B cell (primary cell): ENCODE measurements at regions not wholly inside any gene's neighbourhood (a gene's known extent, or its start where the extent isn't known, plus 50 kb on each side); places are given as distances from the start of the nearest gene placed in this dataset.

Experiments
- ATAC-seq: fragments of 200-7000 bp; cut with Tn5 transposase; one replicate; pipeline ENCODE4 v1.10.0; 2021; ENCODE audit warnings: low read depth, mild to moderate bottlenecking, moderate number of reproducible peaks, moderate library complexity
- CTCF ChIA-PET: fragments of 350-600 bp; sonication (Branson Sonifier 250); formaldehyde crosslinking; loops from one replicate; lab custom pipeline; 2021; ENCODE audit warnings: antibody characterized with exemption, inconsistent platforms; lab: Charles Lee
- POLR2A ChIA-PET: fragments of 350-600 bp; sonication (Branson Sonifier 250); formaldehyde crosslinking; loops from one replicate; lab custom pipeline; 2021; ENCODE audit warnings: antibody characterized with exemption; lab: Charles Lee
- DNase-seq: peaks from one replicate; pipeline ENCODE4 v3.0.0; 2013
- H2AFZ ChIP-seq: 2 replicates; pipeline ENCODE4 v1.6.1; 2012; ENCODE audit warnings: mild to moderate bottlenecking, low read depth, low read length; ENCODE audit not compliant: insufficient read depth, poor library complexity, severe bottlenecking
- H3K27ac ChIP-seq, 2 donors: 1 replicate in 1 of 2; 2 replicates in 1 of 2; pipeline ENCODE4 v1.5.1; 2012 to 2013; ENCODE audit warnings: low read length in 2 of 2, mild to moderate bottlenecking in 2 of 2, moderate library complexity in 1 of 2
- H3K27me3 ChIP-seq, 4 experiments: fragments of 200-600 bp in 1 of 4; sonication (generic) in 1 of 4; replicated peaks in 1 of 4; 1 replicate in 2 of 4; 2 replicates in 2 of 4; pipeline versions ENCODE4 v1.6.1 to v1.7.0; 2013 to 2016; ENCODE audit warnings: low read length in 3 of 4, mild to moderate bottlenecking in 2 of 4, mixed read lengths in 1 of 4, moderate library complexity in 1 of 4; ENCODE audit not compliant: insufficient read depth in 4 of 4, control insufficient read depth in 3 of 4; ENCODE audit errors: control extremely low read depth in 1 of 4
- H3K36me3 ChIP-seq, 2 experiments: replicated peaks in 1 of 2; 1 replicate in 1 of 2; 2 replicates in 1 of 2; pipeline versions ENCODE4 v1.6.1 to v1.7.1; 2013; ENCODE audit warnings: low read length in 1 of 2; ENCODE audit not compliant: insufficient read depth in 2 of 2, control insufficient read depth in 1 of 2; ENCODE audit errors: control extremely low read depth in 1 of 2, extremely low read depth in 1 of 2
- H3K4me1 ChIP-seq, 2 donors: fragments of 200-600 bp in 1 of 2; sonication (generic) in 1 of 2; 1 replicate in 1 of 2; 2 replicates in 1 of 2; pipeline versions ENCODE4 v1.5.1 to v1.6.1; 2013 to 2017; ENCODE audit warnings: low read length in 2 of 2; ENCODE audit not compliant: control insufficient read depth in 2 of 2, insufficient read depth in 2 of 2
- H3K4me2 ChIP-seq: replicated peaks from 2 replicates; pipeline ENCODE3; 2012; ENCODE audit warnings: mild to moderate bottlenecking, low read depth, low read length; ENCODE audit not compliant: poor library complexity, severe bottlenecking
- H3K4me3 ChIP-seq, 5 experiments: fragments of 200-600 bp in 1 of 5; sonication (generic) in 1 of 5; 1 replicate in 3 of 5; 2 replicates in 2 of 5; pipeline versions ENCODE4 v1.5.1 to v1.7.0; 2011 to 2016; ENCODE audit warnings: low read length in 4 of 5, mild to moderate bottlenecking in 4 of 5, low read depth in 2 of 5, control low read depth in 1 of 5, moderate library complexity in 1 of 5; ENCODE audit not compliant: insufficient read depth in 1 of 5; ENCODE audit errors: control extremely low read depth in 1 of 5, extremely low read depth in 1 of 5
- H3K79me2 ChIP-seq: fragments of 200-600 bp; sonication (generic); one replicate; pipeline ENCODE4 v1.6.0; 2016; ENCODE audit warnings: low read length; ENCODE audit not compliant: control insufficient read depth, insufficient read depth
- H3K9ac ChIP-seq: fragments of 200-600 bp; sonication (generic); 2 replicates; pipeline ENCODE4 v1.6.1; 2017; ENCODE audit warnings: mild to moderate bottlenecking, low read length, moderate library complexity
- H3K9me3 ChIP-seq, 3 donors: one replicate each; pipeline versions ENCODE4 v1.6.1 to v1.7.1; 2013; ENCODE audit warnings: low read length in 2 of 3; ENCODE audit not compliant: control insufficient read depth in 2 of 3, insufficient read depth in 1 of 3; ENCODE audit errors: control extremely low read depth in 1 of 3
- H4K20me1 ChIP-seq: 2 replicates; pipeline ENCODE4 v1.6.0; 2012; ENCODE audit warnings: mild to moderate bottlenecking, low read length; ENCODE audit not compliant: insufficient read depth, control insufficient read depth, poor library complexity, severe bottlenecking
- H3K27ac Mint-ChIP-seq: one replicate; pipeline ENCODE4 v1.8.0; 2021; ENCODE audit warnings: mixed read lengths
- H3K27me3 Mint-ChIP-seq: one replicate; pipeline ENCODE4 v1.8.0; 2021; ENCODE audit warnings: mixed read lengths
- H3K4me1 Mint-ChIP-seq: one replicate; pipeline ENCODE4 v1.8.0; 2021; ENCODE audit warnings: mixed read lengths
- H3K4me3 Mint-ChIP-seq: one replicate; pipeline ENCODE4 v1.8.0; 2021; ENCODE audit warnings: mixed read lengths
- H3K9me3 Mint-ChIP-seq: one replicate; pipeline ENCODE4 v1.8.0; 2022; ENCODE audit warnings: mixed read lengths; ENCODE audit not compliant: insufficient read depth
- CTCF ChIP-seq: fragments of 200-600 bp; IDR thresholded peaks from one replicate; pipeline ENCODE4 v1.8.0; 2022; ENCODE audit warnings: antibody characterized with exemption, mild to moderate bottlenecking
- EZH2 ChIP-seq: IDR thresholded peaks from 2 replicates; pipeline ENCODE4 v1.6.1; 2012; ENCODE audit warnings: borderline replicate concordance, low read depth, mild to moderate bottlenecking, moderate library complexity, low read length; ENCODE audit not compliant: insufficient read depth, poor library complexity, severe bottlenecking
- WGBS: methylation state at CpG from one replicate; pipeline ENCODE4 v1.1.5; 2013; ENCODE audit warnings: missing lambda C conversion rate; ENCODE audit not compliant: insufficient coverage; 5-methylcytosine and 5-hydroxymethylcytosine counted together
- intact Hi-C: fragments of 100-400 bp; cut with micrococcal nuclease; formaldehyde crosslinking; loops from one replicate; pipeline ENCODE4 v1.10.0; 2022

- ATAC-seq: no peak
These were observed 402.4 kb upstream of the NDST4 start for GRCh38 chr4:115515772-115516171.

GRCh38 chr4:115515366-115515765, 401.9 kb upstream of the NDST4 start:
- Histone ChIP-seq H3K27ac (no peak overlapping the region), H3K36me3 (no peaks in the 10 kb centered on the region), H3K9ac (no peak overlapping the region), H3K79me2 (no peaks in the 10 kb centered on the region), H3K9me3 (no peaks in the 10 kb centered on the region), H3K27me3 (no peaks in the 10 kb centered on the region), H2AFZ (no peak overlapping the region), H4K20me1 (no peaks in the 10 kb centered on the region), H3K4me1 (no peaks in the 10 kb centered on the region), H3K4me3 (no peak overlapping the region), H3K4me2 (no peak overlapping the region)
- Mint-ChIP-seq H3K27me3 (no peaks in the 10 kb centered on the region), H3K27ac (no peak overlapping the region), H3K4me3 (no peak overlapping the region), H3K4me1 (no peaks in the 10 kb centered on the region), H3K9me3 (no peaks in the 10 kb centered on the region)
- no peak for DNase-seq
- WGBS: 100% methylated on average over 2 of the region's 2 CpGs
- POLR2A ChIA-PET: no interaction called here
- intact Hi-C loops: no loop called here
- TF ChIP-seq EZH2: no peak
- TF ChIP-seq CTCF: no peak
- CTCF ChIA-PET: no interaction called here
- no peak for ATAC-seq

More at GRCh38 chr4:115515772-115516171, 402.4 kb upstream of the NDST4 start:
- Mint-ChIP-seq H3K27me3 (no peaks in the 10 kb centered on the region), H3K4me1 (no peaks in the 10 kb centered on the region), H3K27ac (no peak overlapping the region), H3K9me3 (no peaks in the 10 kb centered on the region), H3K4me3 (no peak overlapping the region)
- H3K4me1 ChIP-seq: no peaks in the 10 kb centered on the region
- no peak overlapping the region for H3K27ac ChIP-seq
- H3K9ac ChIP-seq: no peak overlapping the region
- no peak overlapping the region for H3K4me3 ChIP-seq
- no peak overlapping the region for H3K4me2 ChIP-seq
- intact Hi-C loops: no loop called here
- CTCF ChIA-PET: no interaction called here
- no peak overlapping the region for H2AFZ ChIP-seq
- DNase-seq: no peak
- H3K27me3 ChIP-seq: no peaks in the 10 kb centered on the region
- POLR2A ChIA-PET: no interaction called here
- H3K36me3 ChIP-seq: no peaks in the 10 kb centered on the region
- no peaks in the 10 kb centered on the region for H3K79me2 ChIP-seq
- no peaks in the 10 kb centered on the region for H3K9me3 ChIP-seq
- no CpG with 5 or more reads among the region's 2 CpGs for WGBS
- TF ChIP-seq CTCF (no peak), EZH2 (no peak)
- H4K20me1 ChIP-seq: no peaks in the 10 kb centered on the region
